RPMI8226 (cell line): ENCODE measurements at regions not wholly inside any gene's neighbourhood (a gene's known extent, or its start where the extent isn't known, plus 50 kb on each side); places are given as distances from the start of the nearest gene placed in this dataset.

ENCODE experiments used
- DNase-seq: peaks from one replicate; pipeline ENCODE4 v3.0.0-alpha.2; 2015

DNA sequence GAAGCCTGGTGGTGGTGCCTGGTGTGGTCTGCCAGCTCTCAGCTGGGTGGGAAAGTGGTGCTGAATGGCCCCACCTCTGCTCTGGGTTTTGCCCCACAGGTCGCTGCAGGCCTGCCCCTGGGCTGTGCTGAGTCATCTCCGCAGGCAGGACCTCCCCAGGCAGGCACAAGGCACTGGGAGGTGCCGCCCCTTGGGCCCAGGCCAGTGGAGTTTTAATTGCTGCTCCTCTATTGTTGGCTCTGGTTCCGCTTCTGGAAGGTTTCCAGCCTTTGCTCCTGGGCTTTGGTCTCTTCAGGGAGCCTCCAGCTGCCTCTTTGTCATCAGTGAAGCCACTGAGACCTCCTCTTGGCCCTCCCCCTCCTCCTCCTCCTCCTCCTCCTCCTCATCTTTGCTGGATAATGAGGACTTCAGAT, 180.3 kb upstream of the GRB10 start:
- DNase-seq, result peak; percentile 89

DNA sequence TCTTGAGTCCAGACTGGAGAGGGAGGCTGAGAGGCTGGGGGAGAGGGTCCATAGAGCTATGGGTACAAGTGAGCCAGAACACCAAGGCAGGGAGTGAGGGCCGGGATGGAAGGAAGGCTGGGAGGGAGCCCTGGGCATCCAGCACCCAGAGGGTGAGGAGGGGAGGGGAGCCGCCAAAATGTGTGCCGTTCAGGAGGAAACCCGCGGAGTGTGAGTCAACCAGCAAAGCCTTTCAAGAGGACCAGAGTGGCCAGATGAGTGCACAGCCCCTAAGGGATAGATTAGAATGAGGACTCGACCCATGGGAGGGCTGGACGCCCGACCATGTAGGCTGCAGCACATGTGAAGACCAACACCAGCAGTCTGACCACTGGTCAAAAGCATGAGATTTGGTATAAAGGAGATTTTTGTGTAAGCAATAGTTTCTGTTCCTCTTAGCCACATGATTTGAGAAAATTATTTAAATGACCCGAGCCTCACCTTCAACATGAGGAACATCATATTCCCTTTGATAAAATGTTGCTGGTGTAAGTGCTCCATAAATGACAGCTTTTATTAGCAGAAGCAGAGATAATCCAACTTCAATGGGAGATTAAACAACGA, 179.7 kb upstream of the GRB10 start:
- peak; percentile 13 for DNase-seq

DNA sequence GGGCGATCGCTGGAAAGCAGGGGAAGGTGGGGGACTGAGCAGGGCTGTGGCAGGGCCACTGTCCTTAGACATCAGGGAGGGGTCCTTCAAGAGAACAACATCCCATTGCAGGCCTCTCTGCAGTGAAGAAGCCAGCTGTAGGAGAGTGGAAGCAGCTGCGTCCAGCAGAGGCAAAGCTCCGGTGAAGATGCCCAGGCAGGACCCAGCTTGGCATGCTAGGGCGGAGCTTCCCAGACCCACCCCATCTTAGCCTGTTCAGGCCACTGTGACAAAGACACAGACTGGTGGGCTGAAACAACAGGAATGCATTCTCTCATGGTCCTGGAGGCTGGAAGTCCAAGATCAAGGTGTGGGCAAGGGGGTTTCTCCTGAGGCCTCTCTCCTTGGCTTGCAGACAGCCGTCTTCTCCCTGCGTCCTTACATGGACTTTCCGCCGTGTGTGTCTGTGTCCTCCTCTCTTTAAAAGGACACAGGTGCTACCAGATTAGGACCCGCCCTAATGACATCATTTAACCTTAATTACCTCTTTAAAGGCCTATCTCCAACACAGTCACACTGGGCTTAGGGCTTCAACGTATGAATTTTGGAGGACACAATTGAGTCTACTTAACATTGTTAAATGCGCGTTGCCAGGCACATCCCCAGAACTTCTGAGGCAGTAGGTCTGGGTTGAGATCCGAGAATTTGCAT, 178.1 kb upstream of the GRB10 start:
- no peak for DNase-seq

DNA sequence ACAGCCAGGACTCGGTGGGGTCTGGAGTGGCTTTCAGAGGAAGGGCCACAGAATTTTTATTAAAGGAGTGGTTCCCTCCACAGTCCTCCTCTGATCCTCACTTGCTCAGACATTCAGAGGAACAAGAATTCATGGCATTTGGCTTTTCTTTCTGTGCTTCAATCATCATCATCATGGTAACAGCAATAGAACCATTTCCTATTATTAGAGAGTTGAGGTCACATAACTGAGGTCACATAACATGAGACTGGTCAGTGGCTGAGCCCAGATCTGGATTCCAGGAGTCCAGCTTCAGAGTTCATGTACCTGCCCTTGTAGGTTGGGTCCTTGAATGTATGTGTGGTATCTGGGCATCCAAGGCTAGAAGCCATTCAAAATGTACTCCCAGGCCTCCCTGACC, 177.3 kb upstream of the GRB10 start:
- DNase-seq, result no peak

DNA sequence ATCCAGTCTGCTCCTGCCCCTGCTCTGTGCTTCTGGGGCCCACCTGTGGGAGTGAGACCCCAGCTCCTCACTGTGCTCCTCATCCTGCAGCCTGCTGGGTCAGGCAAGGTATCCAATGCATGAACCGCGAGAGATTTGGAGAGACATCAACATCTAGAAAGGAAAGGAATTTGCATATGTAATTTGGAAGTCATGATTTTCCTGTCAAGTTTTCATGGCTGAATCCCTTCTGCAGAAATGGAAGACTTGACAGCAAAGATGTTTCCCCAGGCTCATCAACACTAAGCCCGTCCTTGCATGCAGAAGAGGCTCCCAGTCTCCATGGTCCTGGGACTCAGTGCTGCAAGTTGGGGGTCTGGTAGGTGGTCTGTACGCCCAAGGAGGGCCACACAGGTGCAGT, 176.9 kb upstream of the GRB10 start:
- DNase-seq, result no peak

DNA sequence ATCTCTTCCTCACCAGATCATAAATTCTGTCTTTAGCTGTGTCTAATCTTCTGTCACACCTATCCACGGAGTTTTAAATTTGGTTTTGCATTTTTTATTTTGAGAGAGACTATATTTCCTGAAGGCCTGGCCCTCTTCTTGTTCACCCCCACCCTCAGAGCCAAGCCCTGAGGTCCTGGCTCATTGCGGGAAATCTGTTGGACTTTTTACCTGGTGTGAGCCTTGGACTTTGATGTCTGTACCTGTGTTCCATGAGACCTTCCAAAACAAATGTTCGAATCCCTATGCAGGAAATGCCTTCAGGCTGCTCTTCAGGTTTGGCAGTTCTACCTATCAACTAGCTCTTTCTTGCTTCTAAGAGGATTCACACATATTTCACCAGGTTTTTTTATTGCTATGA, 175.2 kb upstream of the GRB10 start:
- no peak for DNase-seq

DNA sequence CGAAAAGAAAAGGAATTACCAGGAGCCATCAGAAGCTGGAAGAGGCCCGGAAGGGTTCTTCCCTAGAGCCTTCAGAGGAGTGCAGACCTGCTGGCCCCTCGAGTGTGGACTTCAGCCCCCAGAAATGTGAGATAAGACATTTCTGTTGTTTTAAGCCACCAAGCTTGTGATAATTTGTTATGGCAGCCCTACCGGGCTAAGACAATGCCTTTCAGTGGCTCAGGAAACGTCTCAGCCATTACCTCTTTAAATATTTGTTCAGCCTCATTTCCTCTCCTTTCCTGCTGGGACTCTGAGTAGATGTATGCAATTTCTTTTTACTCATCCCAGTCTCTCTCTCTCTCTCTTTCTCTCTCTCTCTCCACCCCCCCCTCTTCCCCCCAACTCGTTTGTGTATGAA, 174.7 kb upstream of the GRB10 start:
- no peak for DNase-seq

DNA sequence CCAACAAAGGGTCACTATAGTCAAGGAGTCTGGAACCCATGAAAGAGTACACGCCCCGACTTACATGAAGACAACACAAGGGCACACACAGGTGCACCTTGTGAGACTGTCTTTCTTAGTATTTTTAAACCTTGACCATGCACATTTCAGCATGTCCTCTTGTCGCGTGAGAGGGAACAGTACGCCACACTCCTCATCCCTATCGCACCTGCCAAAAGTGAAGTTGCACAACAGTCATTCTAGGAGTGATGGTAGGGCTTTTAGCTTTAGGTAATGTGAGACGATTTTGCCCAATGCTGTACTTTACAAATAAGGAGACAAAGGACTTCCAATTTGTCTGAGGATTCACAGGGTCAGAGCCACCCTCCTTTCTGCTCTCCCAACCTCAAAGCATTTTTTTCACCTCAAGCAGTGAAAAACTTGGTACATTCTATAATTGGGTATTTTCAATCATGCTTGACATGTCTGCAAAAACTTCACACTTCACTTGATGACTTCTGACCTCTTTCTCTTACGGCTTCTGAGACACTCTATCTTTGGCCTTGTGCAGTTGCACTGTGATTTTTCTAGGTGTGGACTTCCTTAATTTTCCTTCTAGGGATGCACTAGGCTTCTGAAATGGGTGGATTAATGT, 173.9 kb upstream of the GRB10 start:
- DNase-seq, result no peak

DNA sequence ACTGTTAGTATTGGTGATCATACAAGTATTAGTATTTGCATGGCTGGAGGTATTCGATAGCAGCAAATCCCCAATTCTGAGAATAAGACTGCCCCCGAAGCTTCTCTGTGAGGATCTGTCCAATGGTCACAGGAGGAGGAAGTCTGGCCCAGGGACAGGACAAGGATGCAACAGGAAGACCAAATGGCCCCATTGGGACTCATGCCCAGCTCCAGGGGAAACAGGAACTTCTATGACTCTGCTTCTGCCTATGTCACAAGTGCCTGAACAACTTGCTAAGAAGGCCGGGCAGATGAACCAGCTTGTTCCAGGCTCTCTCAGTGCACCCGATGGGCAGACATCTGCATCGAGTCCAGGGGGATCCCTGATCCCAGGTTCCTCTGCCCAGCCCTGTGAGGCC, 172.0 kb upstream of the GRB10 start:
- no peak for DNase-seq

DNA sequence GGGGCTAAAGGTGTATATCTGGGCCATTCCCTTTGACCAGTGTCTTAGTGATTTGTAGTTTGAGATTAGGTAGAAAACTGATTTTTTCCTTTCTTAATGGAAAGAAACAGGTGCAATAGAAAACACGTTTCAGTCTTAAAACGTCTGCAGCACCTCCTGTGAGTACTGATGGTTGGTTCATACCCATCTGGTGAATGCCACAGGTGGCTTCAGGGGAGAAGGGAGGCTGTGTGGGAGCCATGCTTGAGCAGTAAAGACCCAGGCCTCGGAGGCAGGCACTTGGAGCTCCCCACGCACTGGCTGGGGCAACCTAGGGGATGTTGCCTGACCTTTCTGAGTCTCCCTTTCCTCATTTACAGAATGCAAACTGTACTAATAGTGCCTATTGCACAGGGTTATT, 171.5 kb upstream of the GRB10 start:
- no peak for DNase-seq

DNA sequence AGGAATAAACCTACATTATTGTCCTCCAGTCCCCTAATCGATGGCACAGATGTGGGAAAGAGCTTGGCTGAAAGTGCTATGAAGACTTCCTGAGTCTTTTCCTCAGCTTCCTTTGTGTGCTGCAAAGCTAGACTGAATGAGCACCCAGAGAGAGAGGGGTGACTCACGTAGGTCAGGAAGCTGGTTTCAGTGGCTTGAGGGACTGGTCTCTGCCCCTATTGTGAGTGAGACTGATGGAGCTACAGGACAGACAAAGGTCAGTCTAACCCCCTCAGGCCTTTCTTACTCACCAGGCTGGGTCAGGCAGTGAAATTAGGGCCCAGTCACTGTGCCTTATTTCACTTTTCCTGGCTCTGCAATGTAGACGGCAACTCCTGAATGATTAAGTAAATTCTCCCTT, 171.1 kb upstream of the GRB10 start:
- DNase-seq, result no peak

DNA sequence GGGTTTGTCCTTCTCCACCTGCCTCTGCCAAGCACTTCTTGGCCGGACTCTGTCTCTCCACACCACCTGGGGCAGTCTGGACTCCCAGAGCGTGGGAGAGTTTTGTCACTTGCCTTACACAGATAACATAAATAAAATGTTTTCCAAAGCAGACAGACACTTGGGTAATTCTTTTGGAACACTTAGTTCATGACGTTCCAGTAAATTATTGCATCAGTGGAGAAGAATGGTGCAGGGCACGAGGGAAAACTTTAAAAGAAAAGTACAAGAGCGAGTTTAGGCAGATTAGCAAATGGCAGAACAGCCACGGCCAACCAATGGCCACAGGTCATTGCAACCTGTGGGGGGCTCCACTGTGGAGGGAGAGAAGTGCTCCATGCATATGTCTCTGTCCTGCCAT, 170.6 kb upstream of the GRB10 start:
- DNase-seq, result no peak

DNA sequence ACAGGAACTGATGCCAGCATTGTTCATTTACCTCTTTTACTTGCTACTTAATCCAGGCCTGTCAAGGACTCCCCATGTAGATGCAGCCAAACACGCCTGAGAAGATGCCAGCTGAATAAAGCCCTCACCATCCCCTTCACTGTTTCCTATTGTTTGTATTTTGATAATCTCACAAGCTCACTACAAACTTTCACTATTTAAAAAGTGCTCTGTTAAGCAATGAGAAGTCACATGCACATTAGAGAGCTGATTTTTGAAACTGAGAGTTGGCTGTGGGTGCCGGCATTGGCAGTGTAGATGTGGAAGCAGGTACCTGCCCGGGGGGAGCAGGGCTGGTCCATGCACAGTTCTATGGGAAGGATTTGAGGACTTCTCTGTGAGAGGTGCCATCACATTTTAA, 169.8 kb upstream of the GRB10 start:
- no peak for DNase-seq

DNA sequence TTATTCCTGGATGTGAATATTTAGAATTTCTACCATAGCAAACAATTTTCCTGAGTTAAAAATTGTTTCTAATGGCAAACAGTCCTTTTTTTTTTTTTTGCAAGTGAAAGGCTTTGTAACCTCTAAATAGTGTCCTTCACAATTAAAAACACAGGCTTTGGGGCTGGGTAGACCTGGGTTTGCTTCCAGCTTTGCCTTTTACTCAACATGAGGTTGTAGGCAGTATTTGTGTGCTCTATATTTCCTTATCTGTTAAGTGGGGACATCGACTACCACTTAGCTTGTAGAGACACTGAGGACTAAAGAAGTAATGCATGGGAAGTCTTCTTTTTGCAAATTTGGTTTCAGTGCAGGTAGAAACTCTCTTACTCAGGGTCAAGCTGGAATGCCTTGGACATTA, 169.4 kb upstream of the GRB10 start:
- DNase-seq, result no peak

DNA sequence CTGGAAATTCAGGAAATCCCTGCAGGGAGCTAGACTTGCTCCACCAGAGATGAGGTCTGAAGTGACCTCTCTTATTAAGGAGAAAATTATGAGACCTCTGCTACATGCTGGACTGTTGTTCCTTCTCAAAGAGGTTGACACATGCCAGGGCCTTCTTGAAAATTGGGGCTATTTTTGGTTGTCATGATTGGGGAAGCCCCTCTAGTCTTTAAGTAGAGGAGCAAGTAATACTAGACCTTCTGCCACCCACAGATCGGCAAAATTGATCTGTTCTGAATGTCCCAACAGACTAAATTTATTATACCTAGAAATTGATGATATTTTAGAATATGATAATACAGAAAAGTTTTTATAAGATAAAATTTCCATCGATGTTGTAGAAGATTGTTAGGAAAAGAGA, 160.8 kb upstream of the GRB10 start:
- DNase-seq, result no peak

DNA sequence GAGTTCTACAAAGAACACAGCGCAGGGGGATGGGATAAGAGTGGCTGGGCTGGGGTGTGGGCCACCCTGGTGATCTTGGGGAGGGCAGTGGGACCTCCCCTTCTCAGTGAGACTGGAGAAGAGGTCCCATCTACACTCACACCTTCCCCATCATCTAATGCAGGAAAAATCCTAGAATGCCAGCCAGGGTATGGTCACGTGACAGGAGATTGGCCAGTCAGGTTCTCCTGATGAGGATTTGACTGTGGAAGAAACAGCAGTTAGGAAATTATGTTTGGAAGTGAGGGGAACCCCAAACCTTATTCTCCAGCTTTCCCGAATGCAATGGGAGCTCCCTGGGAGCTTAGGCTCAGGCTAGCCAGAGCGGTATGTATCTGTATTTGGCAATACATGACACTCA, 158.8 kb upstream of the GRB10 start:
- no peak for DNase-seq

DNA sequence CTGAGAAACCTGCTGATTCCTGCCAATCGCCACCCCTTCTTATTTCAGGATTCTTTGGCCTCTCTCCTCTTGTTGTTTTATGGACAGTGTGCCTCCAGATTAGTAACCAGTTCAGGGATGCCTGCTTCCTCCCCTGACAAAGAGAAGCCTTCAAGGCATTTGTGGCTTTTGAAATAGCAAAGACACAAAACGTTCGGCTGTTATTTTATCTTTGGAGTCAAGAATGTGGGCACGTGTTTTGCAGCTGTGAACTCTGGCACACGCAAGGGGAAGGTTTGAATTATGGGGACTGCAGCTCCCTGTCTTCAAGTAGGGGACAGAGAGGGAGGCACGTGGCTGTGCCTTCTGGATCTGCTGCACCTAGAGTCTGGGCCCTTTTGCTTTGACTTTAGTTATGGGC, 157.9 kb upstream of the GRB10 start:
- DNase-seq, result no peak

DNA sequence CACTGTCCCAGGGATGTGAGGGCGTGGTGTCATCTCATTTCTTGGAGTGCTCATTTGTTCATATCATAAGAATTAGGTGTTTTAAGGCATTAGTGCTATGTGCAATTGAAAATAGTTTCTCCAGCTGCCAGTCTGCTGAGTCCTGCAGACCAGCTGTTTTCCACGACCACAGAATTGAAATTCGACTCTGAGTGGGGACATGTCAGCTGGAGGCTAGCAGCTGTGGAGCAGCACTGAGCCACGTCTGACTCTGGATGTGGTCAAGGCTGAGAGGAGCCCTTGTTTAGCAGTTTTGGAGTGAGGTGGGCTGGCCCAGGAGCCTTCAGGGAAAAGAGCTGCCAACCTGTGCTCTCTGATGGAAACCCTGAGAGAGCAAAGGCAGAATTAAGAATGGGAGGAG, 156.3 kb upstream of the GRB10 start:
- no peak for DNase-seq

DNA sequence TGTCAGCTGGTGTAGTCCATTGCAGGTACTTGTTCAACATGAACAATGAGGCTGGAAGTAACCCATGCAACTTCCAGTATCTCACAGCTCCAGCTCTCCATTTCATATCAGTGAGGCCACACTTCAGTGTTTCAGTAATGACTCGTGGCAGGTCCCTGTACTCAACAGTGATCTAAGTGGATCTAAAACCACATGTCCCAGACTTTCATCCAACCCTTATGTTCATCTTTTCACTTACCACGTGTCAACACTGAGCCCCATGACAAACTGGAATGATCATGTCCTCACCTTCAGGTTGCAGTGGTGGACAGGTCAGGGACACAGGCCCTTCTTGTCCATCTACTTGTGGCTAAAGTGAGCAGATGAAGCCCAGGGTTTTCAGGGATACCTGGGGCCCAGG, 155.0 kb upstream of the GRB10 start:
- no peak for DNase-seq

DNA sequence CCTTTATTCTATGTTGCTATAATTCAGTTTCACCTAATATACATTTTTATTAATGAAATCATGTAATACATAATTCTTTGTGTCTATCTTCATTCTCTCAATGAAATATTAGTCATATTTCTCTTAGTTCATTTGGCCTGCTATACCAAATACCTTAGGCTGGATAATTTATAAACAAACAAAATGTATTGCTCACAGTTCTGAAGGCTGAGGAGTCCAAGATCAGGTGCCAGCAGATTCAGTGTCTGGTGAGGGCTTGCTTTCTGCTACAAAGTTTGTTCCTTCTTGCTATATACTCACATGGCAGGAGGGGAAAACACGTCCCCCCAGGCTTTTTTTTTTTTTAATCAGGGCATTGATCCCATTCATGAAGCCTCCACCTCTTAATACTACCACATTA, 143.4 kb upstream of the GRB10 start:
- no peak for DNase-seq

DNA sequence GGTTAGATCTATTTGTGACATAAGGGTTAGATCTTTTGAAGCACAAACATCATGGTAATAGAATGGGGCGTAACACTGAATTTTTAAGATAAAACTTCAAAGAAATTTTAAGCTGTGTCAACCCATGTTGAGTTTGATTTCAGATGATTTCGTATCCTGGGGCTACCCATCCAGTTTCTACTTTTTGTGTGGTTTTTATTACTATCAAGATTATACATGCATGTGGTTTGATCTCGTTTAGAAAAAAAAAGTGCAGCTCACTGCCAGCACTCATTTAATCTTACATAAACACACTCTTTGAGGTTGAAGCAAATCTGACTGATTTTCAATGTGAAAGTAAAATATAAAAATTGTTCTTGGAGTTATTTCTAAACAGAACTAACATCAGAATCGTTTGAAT, 140.8 kb upstream of the GRB10 start:
- DNase-seq, result no peak

DNA sequence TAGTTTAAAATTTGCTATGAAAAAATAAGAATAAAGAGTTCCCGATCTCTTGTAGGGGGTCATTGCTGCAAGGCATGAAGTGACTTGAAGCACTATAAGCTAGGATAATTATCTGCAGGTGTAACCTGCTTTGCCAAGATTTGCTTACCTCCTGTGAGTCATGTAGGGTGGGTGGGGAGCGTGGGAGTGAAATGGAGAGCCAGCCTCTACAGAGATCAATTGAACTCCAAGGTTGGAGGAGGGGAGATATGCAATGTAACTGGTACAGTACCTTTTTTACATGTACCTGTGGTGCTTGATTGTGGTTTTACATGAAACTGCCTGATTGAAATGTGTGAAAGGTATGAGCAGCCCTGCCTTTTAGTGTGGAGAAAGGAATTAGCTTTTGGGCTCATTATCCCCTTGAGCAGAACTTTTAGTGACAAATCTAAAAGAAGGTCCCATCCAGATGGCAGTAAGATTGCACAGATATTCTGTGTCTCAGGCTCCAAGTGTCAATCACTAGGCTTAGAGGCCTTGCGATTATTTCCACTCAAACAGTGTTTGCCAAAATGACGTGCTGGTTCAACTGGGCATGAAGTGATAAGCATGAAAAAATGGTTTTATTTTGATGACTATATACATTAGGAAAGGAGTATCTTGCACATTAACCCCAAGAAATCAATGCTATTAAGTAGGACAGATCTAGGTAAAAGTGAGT, 138.6 kb upstream of the GRB10 start:
- no peak for DNase-seq

DNA sequence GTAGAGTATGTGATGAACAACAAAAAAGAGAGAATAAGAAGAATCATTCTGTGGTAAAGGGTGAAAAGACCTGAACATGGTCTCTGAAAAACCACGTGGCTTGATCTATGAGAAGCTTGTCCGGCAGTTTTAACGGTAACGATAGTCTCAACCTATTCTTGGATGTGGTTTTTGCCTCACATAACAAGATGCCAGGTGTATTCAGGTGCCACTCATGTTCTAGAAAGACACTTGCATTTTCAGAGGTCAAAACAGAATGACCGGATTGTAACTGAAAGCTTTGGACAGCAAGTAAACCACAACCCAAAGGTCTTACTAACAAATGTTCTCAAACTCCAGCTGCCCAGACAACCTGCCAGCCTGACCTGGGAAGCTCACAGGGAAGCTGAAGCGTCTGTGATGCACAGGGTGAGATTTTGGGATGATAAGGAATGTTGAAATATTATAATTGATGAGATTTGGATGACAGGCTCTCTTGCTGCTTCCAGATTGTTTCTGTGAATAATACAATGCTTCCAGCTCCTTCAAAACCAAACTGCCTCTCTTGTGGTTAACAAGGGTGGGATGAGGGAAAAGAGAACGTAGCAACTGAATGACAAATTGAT, 137.4 kb upstream of the GRB10 start:
- DNase-seq, result no peak

DNA sequence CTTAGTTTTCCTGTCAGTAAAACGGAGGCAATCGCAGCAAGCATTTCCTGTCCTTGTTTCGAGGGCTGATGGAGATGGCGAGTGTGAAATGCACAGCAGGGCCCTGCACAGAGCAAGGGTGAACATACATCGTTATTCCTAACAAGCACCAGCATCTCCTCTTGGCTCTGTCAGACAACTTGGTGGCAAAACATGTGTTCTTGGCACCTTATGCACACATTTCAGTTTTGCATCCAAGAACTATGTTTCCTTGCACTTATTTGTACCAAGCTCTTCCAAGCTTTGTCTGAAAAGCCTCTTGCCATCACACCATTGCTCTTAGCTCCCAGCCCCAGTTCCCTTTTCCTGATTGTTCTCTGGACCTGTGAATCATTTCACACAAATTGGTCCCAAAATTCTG, 132.9 kb upstream of the GRB10 start:
- DNase-seq, result no peak
